ENCODE measurements at regions not wholly inside any gene's neighbourhood (a gene's known extent, or its start where the extent isn't known, plus 50 kb on each side); places are given as distances from the start of the nearest gene placed in this dataset.

DNA sequence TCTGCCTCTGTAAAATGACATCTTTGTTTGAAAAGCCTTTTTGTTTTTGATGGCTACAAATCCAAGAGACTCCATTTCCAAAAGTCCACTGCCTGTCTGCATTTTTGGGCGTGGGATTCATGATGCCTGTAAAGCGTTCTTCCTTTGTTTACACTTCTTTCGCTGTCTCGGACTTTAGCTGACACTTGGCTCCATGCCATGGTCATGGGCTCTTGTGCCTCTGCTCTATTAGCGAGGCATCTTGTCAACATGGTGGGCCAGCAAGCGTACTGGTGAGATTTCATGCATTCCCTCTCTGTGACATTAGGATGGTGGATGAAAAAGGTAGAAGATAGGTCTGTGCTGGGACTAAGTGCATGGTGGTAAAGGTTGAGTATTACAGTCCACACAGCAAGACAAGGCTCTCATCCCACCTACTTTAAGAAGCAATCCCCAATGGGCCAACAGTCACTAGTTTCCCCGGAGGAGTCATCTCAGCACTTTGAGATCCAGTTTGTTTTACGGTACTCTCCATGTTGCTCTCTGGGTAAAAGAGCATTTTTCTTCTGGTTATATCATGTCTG, 298.2 kb upstream of the KLF3 start:
- H3K9ac ChIP-seq (ENCODE audit: insufficient read length, low read depth) = no peak overlapping the region
- H3K4me3 ChIP-seq (ENCODE audit: insufficient read length, low read depth) = no peak overlapping the region
- no peak for DNase-seq (ENCODE audit: low read depth, low spot score)
- H3K4me1 ChIP-seq (ENCODE audit: insufficient read depth, insufficient read length) = no peaks in the 10 kb centered on the region
- no peaks in the 10 kb centered on the region for H3K36me3 ChIP-seq (ENCODE audit: insufficient read depth, insufficient read length, low read length)
- no peaks in the 10 kb centered on the region for H3K9me3 ChIP-seq (ENCODE audit: insufficient read depth, low read length)
- no peaks in the 10 kb centered on the region for H3K27me3 ChIP-seq (ENCODE audit: insufficient read depth, insufficient read length)
- no peak for TF ChIP-seq YY1 (IDR thresholded peaks at IDR 0.05; ENCODE audit: insufficient read depth, insufficient read length)
- no peak for TF ChIP-seq ZNF274 (IDR thresholded peaks at IDR 0.05; ENCODE audit: low read depth, low read length)
- TF ChIP-seq SUZ12 (IDR thresholded peaks at IDR 0.05; ENCODE audit: extremely low read depth, insufficient read depth, insufficient read length) = no peak

DNA sequence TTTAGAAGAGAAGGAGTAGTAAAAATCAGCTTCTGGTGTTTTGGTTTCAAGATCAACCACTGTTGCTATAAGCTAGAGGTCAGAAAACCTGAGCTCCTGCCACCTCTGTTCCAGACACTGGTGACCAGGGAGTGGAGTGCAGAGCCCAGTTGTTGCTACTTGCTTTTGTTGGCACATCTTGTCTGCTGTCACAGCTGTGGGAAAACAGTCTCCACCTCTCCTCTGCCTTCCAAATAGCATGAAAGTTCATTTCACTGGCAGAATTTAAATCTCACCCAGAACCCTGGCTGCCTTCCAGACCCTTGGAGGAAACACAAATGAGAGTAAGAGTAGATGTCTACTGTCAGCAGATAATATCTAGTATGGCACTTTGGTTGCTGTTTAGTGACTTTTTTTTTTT, 297.5 kb upstream of the KLF3 start:
- Histone ChIP-seq H3K4me1 (ENCODE audit: insufficient read depth, insufficient read length) (peaks cover 2% of the 10 kb centered on the region), H3K27me3 (ENCODE audit: insufficient read depth, insufficient read length) (no peaks in the 10 kb centered on the region), H3K36me3 (ENCODE audit: insufficient read depth, insufficient read length, low read length) (no peaks in the 10 kb centered on the region), H3K4me3 (ENCODE audit: insufficient read length, low read depth) (no peak overlapping the region), H3K9ac (ENCODE audit: insufficient read length, low read depth) (no peak overlapping the region), H3K9me3 (ENCODE audit: insufficient read depth, low read length) (no peaks in the 10 kb centered on the region)
- TF ChIP-seq ZNF274 (IDR thresholded peaks at IDR 0.05; ENCODE audit: low read depth, low read length) (no peak), SUZ12 (IDR thresholded peaks at IDR 0.05; ENCODE audit: extremely low read depth, insufficient read depth, insufficient read length) (no peak), YY1 (IDR thresholded peaks at IDR 0.05; ENCODE audit: insufficient read depth, insufficient read length) (no peak)
- DNase-seq (ENCODE audit: low read depth, low spot score) = no peak

DNA sequence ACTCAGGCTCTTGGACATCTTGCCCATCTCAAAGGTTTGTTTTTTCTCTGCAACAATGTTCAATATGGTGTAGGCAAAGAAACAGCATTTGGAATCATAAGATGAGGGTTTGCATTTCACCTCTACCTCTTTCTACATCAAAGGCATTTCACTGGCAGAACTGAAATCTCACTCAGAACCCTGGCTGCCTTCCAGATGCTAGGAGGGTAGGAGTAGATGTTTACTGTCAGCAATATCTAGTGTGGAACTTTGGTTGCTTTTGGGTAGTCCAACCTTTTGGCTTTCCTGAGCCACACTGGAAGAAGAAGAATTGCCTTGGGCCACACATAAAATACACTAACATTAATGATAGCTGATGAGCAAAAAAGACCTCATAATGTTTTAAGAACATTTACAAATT, 297.0 kb upstream of the KLF3 start:
- peaks cover 2% of the 10 kb centered on the region for H3K4me1 ChIP-seq (ENCODE audit: insufficient read depth, insufficient read length)
- no peaks in the 10 kb centered on the region for H3K36me3 ChIP-seq (ENCODE audit: insufficient read depth, insufficient read length, low read length)
- H3K4me3 ChIP-seq (ENCODE audit: insufficient read length, low read depth) = no peak overlapping the region
- H3K9ac ChIP-seq (ENCODE audit: insufficient read length, low read depth) = no peak overlapping the region
- no peaks in the 10 kb centered on the region for H3K9me3 ChIP-seq (ENCODE audit: insufficient read depth, low read length)
- no peak for DNase-seq (ENCODE audit: low read depth, low spot score)
- no peak for TF ChIP-seq SUZ12 (IDR thresholded peaks at IDR 0.05; ENCODE audit: extremely low read depth, insufficient read depth, insufficient read length)
- no peak for TF ChIP-seq ZNF274 (IDR thresholded peaks at IDR 0.05; ENCODE audit: low read depth, low read length)
- TF ChIP-seq YY1 (IDR thresholded peaks at IDR 0.05; ENCODE audit: insufficient read depth, insufficient read length) = no peak
- H3K27me3 ChIP-seq (ENCODE audit: insufficient read depth, insufficient read length) = no peaks in the 10 kb centered on the region

DNA sequence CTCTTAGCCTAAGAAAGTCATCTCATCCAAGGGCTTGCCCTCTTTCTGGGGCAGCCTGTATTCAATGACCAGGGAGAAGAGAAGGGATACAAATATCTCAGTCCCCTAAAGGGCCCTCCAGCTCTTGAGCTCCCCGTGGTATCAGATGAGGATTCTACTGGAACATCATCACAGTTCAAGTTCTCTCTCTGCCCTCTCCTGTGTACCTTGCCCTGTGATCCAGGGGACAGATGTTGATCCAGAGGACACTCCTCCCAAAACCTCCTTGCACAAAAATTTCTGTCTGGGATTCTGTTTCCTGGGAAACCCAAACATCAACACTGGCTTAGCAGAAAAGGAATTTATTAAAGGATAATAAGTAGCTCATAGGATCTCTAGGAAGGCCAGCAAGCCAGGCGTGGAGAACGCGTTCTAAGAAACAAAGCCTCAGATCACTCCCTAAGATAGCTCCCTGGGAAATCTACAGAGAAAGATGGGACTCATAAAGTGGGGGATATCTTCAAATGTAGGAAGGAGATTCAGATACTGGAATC, 296.3 kb upstream of the KLF3 start:
- TF ChIP-seq YY1 (IDR thresholded peaks at IDR 0.05; ENCODE audit: insufficient read depth, insufficient read length) (no peak), ZNF274 (IDR thresholded peaks at IDR 0.05; ENCODE audit: low read depth, low read length) (no peak), SUZ12 (IDR thresholded peaks at IDR 0.05; ENCODE audit: extremely low read depth, insufficient read depth, insufficient read length) (no peak)
- no peaks in the 10 kb centered on the region for H3K36me3 ChIP-seq (ENCODE audit: insufficient read depth, insufficient read length, low read length)
- H3K9ac ChIP-seq (ENCODE audit: insufficient read length, low read depth) = no peak overlapping the region
- H3K27me3 ChIP-seq (ENCODE audit: insufficient read depth, insufficient read length) = no peaks in the 10 kb centered on the region
- H3K4me1 ChIP-seq (ENCODE audit: insufficient read depth, insufficient read length) = peaks cover 2% of the 10 kb centered on the region
- no peak overlapping the region for H3K4me3 ChIP-seq (ENCODE audit: insufficient read length, low read depth)
- DNase-seq (ENCODE audit: low read depth, low spot score) = no peak
- H3K9me3 ChIP-seq (ENCODE audit: insufficient read depth, low read length) = no peaks in the 10 kb centered on the region

DNA sequence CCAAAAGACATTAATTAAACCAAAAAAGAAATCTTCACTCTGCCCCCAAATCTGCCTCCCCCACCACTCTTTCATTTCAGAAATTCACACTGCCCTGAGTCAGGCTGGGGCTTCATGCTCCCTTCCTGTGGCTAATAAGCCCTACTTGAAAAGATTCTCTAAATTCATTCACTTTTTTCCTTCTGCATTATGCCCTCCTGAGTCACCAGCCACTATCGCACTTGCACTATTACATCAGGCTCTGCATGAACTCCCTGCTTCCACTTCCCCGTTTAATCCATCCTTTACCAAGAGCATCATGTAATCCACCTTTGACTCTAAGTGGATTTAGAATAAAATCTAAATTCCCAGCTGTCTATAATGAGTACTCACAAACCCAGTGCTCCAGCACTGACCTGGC, 295.4 kb upstream of the KLF3 start:
- TF ChIP-seq ZNF274 (IDR thresholded peaks at IDR 0.05; ENCODE audit: low read depth, low read length) (no peak), YY1 (IDR thresholded peaks at IDR 0.05; ENCODE audit: insufficient read depth, insufficient read length) (no peak), SUZ12 (IDR thresholded peaks at IDR 0.05; ENCODE audit: extremely low read depth, insufficient read depth, insufficient read length) (no peak)
- Histone ChIP-seq H3K4me3 (ENCODE audit: insufficient read length, low read depth) (no peak overlapping the region), H3K4me1 (ENCODE audit: insufficient read depth, insufficient read length) (peaks cover 2% of the 10 kb centered on the region), H3K36me3 (ENCODE audit: insufficient read depth, insufficient read length, low read length) (no peaks in the 10 kb centered on the region), H3K9ac (ENCODE audit: insufficient read length, low read depth) (no peak overlapping the region), H3K27me3 (ENCODE audit: insufficient read depth, insufficient read length) (no peaks in the 10 kb centered on the region), H3K9me3 (ENCODE audit: insufficient read depth, low read length) (no peaks in the 10 kb centered on the region)
- no peak for DNase-seq (ENCODE audit: low read depth, low spot score)

DNA sequence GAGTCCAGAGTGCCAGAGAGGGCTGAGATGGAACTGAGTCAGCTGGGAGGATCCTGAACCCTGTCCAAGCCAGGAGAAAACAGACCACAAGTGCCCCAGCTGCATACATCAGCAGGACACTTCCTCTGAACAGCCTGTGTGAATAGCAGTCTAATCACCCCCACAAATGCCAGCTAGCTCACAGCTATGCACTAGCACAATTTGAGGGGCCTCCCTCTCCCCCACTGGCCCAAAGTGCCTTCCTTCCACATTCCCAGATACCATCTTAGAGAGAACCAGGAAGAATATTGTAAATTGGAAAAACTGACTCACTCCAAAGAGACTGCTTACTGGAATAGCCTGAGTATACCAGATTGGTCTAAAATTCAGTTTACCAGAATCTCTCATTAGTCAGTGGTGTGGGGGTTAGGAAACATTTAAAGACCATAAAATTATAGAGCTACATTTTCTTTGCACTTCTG, 292.6 kb upstream of the KLF3 start:
- no peak for TF ChIP-seq YY1 (IDR thresholded peaks at IDR 0.05; ENCODE audit: insufficient read depth, insufficient read length)
- TF ChIP-seq ZNF274 (IDR thresholded peaks at IDR 0.05; ENCODE audit: low read depth, low read length) = no peak
- TF ChIP-seq SUZ12 (IDR thresholded peaks at IDR 0.05; ENCODE audit: extremely low read depth, insufficient read depth, insufficient read length) = no peak
- H3K9me3 ChIP-seq (ENCODE audit: insufficient read depth, low read length) = no peaks in the 10 kb centered on the region
- no peak for DNase-seq (ENCODE audit: low read depth, low spot score)
- H3K9ac ChIP-seq (ENCODE audit: insufficient read length, low read depth) = no peak overlapping the region
- H3K27me3 ChIP-seq (ENCODE audit: insufficient read depth, insufficient read length) = no peaks in the 10 kb centered on the region
- peaks cover 2% of the 10 kb centered on the region for H3K4me1 ChIP-seq (ENCODE audit: insufficient read depth, insufficient read length)
- no peak overlapping the region for H3K4me3 ChIP-seq (ENCODE audit: insufficient read length, low read depth)
- no peaks in the 10 kb centered on the region for H3K36me3 ChIP-seq (ENCODE audit: insufficient read depth, insufficient read length, low read length)

DNA sequence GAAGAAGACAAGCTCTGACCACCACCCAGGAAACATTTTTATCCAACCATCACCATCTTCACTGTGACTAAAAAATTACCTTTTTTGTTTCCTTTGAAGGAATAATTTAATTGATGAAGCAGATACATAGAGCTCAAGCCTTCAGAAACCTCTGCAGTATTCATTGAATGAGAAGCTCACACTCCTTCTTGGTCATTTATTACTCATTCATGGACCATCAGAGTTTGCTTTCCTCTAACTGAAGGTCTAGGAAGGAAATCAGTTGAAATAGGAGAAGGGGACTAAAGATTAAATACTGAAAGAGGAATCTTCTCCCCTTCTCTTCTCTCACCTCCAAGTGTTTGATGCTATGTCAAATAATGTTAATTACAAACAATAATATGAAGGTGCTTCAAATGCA, 290.6 kb upstream of the KLF3 start:
- no peak overlapping the region for H3K9ac ChIP-seq (ENCODE audit: insufficient read length, low read depth)
- no peak for DNase-seq (ENCODE audit: low read depth, low spot score)

More for the DNA sequence above, 290.6 kb upstream of the KLF3 start:
- no peak for TF ChIP-seq ZNF274 (IDR thresholded peaks at IDR 0.05; ENCODE audit: low read depth, low read length)
- Histone ChIP-seq H3K4me3 (ENCODE audit: insufficient read length, low read depth) (no peak overlapping the region), H3K27me3 (ENCODE audit: insufficient read depth, insufficient read length) (no peaks in the 10 kb centered on the region), H3K4me1 (ENCODE audit: insufficient read depth, insufficient read length) (peaks cover 2% of the 10 kb centered on the region), H3K36me3 (ENCODE audit: insufficient read depth, insufficient read length, low read length) (no peaks in the 10 kb centered on the region), H3K9me3 (ENCODE audit: insufficient read depth, low read length) (no peaks in the 10 kb centered on the region)
